SK-N-SH (cell line): ENCODE measurements at regions not wholly inside any gene's neighbourhood (a gene's known extent, or its start where the extent isn't known, plus 50 kb on each side); places are given as distances from the start of the nearest gene placed in this dataset.
"Not testable (repeated sequence)": the region's sequence is repeated elsewhere in the genome, so short reads cannot be mapped to it uniquely, and the experiment has no call there.

ENCODE experiments used
- CTCF ChIP-seq: fragments of 200-600 bp; sonication (generic); IDR thresholded peaks from 2 replicates; pipeline ENCODE4 v1.6.1; 2017; ENCODE audit warnings: antibody characterized with exemption, mild to moderate bottlenecking, moderate library complexity
- EP300 ChIP-seq, 2 experiments: IDR thresholded peaks; 2 replicates each; pipeline versions ENCODE4 v1.4.0 to v1.6.1; 2012; ENCODE audit warnings: borderline replicate concordance in 1 of 2, low read depth in 1 of 2, low read length in 1 of 2
- POLR2AphosphoS5 ChIP-seq: IDR thresholded peaks from 2 replicates; pipeline ENCODE4 v1.6.1; 2012; ENCODE audit warnings: low read depth, low read length
- SMC3 ChIP-seq: IDR thresholded peaks from 2 replicates; pipeline ENCODE4 v1.6.1; 2012; ENCODE audit warnings: low read depth, low read length, improper control_type of control experiment

- not testable (repeated sequence) for TF ChIP-seq CTCF; EP300 (IDR thresholded peaks at IDR 0.05; ENCODE audit: borderline replicate concordance in 1 of 2, low read depth in 1 of 2, low read length in 1 of 2); SMC3; POLR2AphosphoS5
Observed at GRCh38 chr5:2533848-2534247, 217.6 kb downstream of the IRX2 start.
